Fibroblast of villous mesenchyme (primary cell): ENCODE measurements at regions not wholly inside any gene's neighbourhood (a gene's known extent, or its start where the extent isn't known, plus 50 kb on each side); places are given as distances from the start of the nearest gene placed in this dataset.

Experiments
- DNase-seq: peaks from one replicate; pipeline ENCODE4 v3.0.0-alpha.2; 2010; ENCODE audit warnings: low read depth
- H3K4me3 ChIP-seq: 2 replicates; pipeline ENCODE4 v1.5.1; 2011; ENCODE audit warnings: low read depth, mild to moderate bottlenecking, low read length
- TF ChIP-seq, protein P1 (sequence below): IDR thresholded peaks from 2 replicates; pipeline ENCODE4 v1.5.1; 2012; ENCODE audit warnings: low read depth, mild to moderate bottlenecking, low read length; ENCODE audit not compliant: insufficient read depth

DNA sequence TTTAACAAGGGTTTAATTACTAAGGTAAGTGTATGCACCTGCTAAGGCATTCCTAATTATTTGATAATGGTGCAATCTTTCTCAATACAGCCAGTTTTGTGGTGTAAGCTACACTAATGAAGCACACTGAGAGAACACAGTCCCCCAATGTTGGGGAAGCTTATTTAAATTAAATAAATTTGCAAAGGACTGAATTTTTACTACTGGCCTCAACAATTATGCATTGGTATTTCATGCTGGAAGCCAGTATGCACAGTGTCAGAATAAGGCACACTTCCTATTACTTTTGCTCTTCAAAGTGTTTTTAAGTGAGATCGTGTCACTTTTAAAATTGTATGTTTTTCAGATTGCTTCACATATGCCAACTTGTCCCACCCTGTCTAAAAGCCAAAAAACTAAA, 103.2 kb upstream of the ZNF521 start:
- TF ChIP-seq, protein P1, sequence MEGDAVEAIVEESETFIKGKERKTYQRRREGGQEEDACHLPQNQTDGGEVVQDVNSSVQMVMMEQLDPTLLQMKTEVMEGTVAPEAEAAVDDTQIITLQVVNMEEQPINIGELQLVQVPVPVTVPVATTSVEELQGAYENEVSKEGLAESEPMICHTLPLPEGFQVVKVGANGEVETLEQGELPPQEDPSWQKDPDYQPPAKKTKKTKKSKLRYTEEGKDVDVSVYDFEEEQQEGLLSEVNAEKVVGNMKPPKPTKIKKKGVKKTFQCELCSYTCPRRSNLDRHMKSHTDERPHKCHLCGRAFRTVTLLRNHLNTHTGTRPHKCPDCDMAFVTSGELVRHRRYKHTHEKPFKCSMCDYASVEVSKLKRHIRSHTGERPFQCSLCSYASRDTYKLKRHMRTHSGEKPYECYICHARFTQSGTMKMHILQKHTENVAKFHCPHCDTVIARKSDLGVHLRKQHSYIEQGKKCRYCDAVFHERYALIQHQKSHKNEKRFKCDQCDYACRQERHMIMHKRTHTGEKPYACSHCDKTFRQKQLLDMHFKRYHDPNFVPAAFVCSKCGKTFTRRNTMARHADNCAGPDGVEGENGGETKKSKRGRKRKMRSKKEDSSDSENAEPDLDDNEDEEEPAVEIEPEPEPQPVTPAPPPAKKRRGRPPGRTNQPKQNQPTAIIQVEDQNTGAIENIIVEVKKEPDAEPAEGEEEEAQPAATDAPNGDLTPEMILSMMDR, result no peak
- no peak for DNase-seq
- no peak overlapping the region for H3K4me3 ChIP-seq

GRCh38 chr18:25454730-25455129, 102.8 kb upstream of the ZNF521 start:
- TF ChIP-seq, protein P1, result no peak
- DNase-seq, result no peak
- H3K4me3 ChIP-seq, result no peak overlapping the region

- no peak overlapping the region for H3K4me3 ChIP-seq
- DNase-seq, result no peak
- TF ChIP-seq, protein P1, result no peak
Measured at GRCh38 chr18:25454270-25454659, 102.3 kb upstream of the ZNF521 start.

GRCh38 chr18:25453556-25454269, 101.7 kb upstream of the ZNF521 start:
- TF ChIP-seq, protein P1, result no peak
- DNase-seq, result peak; percentile 83
- no peak overlapping the region for H3K4me3 ChIP-seq

- DNase-seq, result no peak
- H3K4me3 ChIP-seq, result no peak overlapping the region
- TF ChIP-seq, protein P1, result no peak
Measured at GRCh38 chr18:25451077-25451658, 99.2 kb upstream of the ZNF521 start.

DNA sequence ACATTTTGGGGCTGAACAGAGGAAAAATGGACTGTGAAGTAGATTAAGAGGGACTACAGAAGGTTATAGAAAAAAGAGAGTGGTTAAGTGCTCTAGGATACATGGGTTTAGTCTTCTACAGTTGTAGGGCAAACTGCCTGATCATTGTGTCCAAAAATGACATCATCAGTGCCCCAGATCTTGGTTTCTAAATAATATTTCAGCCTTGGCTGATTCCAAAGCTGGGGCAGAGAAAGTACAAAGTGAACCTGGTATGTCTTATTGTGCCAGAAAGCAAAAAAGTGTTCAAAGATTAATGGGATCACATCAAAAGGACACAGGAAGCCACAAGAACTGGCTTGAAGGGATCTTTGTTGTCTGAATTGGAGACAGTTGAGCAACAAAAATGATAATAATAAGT, 97.1 kb upstream of the ZNF521 start:
- DNase-seq, result no peak
- no peak overlapping the region for H3K4me3 ChIP-seq
- TF ChIP-seq, protein P1, result no peak

DNA sequence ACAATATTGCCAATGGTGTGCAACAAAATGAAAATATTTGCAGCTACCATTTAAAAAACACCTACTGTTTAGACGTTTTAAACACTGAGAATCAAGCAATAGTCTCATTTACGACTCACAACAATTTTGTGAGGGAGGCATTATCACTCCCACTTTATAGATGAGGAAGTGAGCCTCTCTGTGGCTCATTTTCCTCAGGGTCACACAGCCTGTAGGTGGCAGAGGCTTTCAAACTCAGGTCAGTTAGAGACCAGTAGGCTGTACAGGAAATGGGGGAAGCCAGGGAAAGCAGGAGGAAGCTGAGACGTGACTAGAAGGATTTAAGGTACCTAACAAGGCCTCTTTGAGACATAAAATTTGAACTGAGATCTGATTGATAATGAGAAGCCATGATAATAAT, 95.0 kb upstream of the ZNF521 start:
- TF ChIP-seq, protein P1, result no peak
- H3K4me3 ChIP-seq, result no peak overlapping the region
- DNase-seq, result no peak
